ENCODE measurements at regions not wholly inside any gene's neighbourhood (a gene's known extent, or its start where the extent isn't known, plus 50 kb on each side); places are given as distances from the start of the nearest gene placed in this dataset.
"Not testable (repeated sequence)": the region's sequence is repeated elsewhere in the genome, so short reads cannot be mapped to it uniquely, and the experiment has no call there.

- ChIA-PET CTCF (interaction anchor here (1.3 kb wide), 1 partner anchor 11 kb away, joined by 4 read pairs; no protein-coding TSS in a partner anchor), SMC1A (ENCODE audit: uncharacterized antibody, unreplicated experiment) (interaction anchor here (0.6 to 1.0 kb wide), 2 partner anchors 9 to 60 kb away, joined by 3 read pairs; no protein-coding TSS in a partner anchor), POLR2A (no interaction called here), RAD21 (ENCODE audit: unreplicated experiment) (no interaction called here)
- no peak overlapping the region for H3K9ac ChIP-seq (ENCODE audit: control insufficient read depth, insufficient read depth, low read length)
- H3K79me2 ChIP-seq (ENCODE audit: control insufficient read depth, insufficient read depth, low read length) = no peaks in the 10 kb centered on the region
- WGBS (ENCODE audit: insufficient coverage, insufficient replicate concordance, low lambda C conversion rate, missing lambda C conversion rate) = 13% methylated on average over 1 of the region's 1 CpG
- TF ChIP-seq JUNB (IDR thresholded peaks at IDR 0.05) = peak; percentile 17; the same call in 1 of the 2 replicates
- TF ChIP-seq MAX (IDR thresholded peaks at IDR 0.05; ENCODE audit: low read depth, low read length) = no peak
- TF ChIP-seq RUNX3 (IDR thresholded peaks at IDR 0.05; ENCODE audit: low read length) = peak; percentile 10; the same call in 1 of the 2 replicates
- peak; percentile 76 for TF ChIP-seq ATF7 (IDR thresholded peaks at IDR 0.05; ENCODE audit: low read depth)
- peak; percentile 62; the same call in 1 of the 2 replicates for TF ChIP-seq ATF2 (IDR thresholded peaks at IDR 0.05; ENCODE audit: low read length)
- H2AFZ ChIP-seq (ENCODE audit: control insufficient read depth, low read depth, low read length) = no peak overlapping the region
- no peaks in the 10 kb centered on the region for H3K9me3 ChIP-seq (replicated peaks; ENCODE audit: control insufficient read depth, insufficient read depth, low read length)
- H3K4me2 ChIP-seq (ENCODE audit: control insufficient read depth, insufficient read depth) = no peak overlapping the region
- FAIRE-seq (no peak), ATAC-seq (peak; percentile 72), DNase-seq (ENCODE audit: low read depth, low spot score) (no peak)
- no peaks in the 10 kb centered on the region for H3K36me3 ChIP-seq (ENCODE audit: control insufficient read depth in 2 of 2, insufficient read depth in 2 of 2, low read length in 1 of 2)
- H3K4me1 ChIP-seq (ENCODE audit: control insufficient read depth, insufficient read depth, low read length) = no peaks in the 10 kb centered on the region
- no peak overlapping the region for H3K4me3 ChIP-seq
- intact Hi-C loops (cut with micrococcal nuclease; ENCODE audit: unreplicated experiment) = no loop called here
- H3K27ac ChIP-seq (ENCODE audit: control insufficient read depth, insufficient read depth) = no peak overlapping the region
- no TSS peak for BruUV-seq (replicated peaks)
- no peaks in the 10 kb centered on the region for H4K20me1 ChIP-seq (ENCODE audit: control insufficient read depth, insufficient read depth)
- in situ Hi-C loops (cut with MboI) = no loop called here
- no peaks in the 10 kb centered on the region for H3K27me3 ChIP-seq (replicated peaks in 1 of 2; ENCODE audit: control insufficient read depth in 2 of 2, insufficient read depth in 2 of 2, low read length in 1 of 2)
These were observed 225.7 kb upstream of the FANCL start for GRCh38 chr2:58466804-58467203.

GRCh38 chr2:58466021-58466420 is 224.9 kb upstream of the FANCL start:
- H2AFZ ChIP-seq (ENCODE audit: control insufficient read depth, low read depth, low read length); ATAC-seq; H4K20me1 ChIP-seq (ENCODE audit: control insufficient read depth, insufficient read depth); H3K4me2 ChIP-seq (ENCODE audit: control insufficient read depth, insufficient read depth); FAIRE-seq; DNase-seq (ENCODE audit: low read depth, low spot score); H3K4me3 ChIP-seq; H3K9ac ChIP-seq (ENCODE audit: control insufficient read depth, insufficient read depth, low read length); in situ Hi-C loops (cut with MboI); H3K36me3 ChIP-seq (ENCODE audit: control insufficient read depth in 2 of 2, insufficient read depth in 2 of 2, low read length in 1 of 2); POLR2A ChIA-PET; H3K9me3 ChIP-seq (replicated peaks; ENCODE audit: control insufficient read depth, insufficient read depth, low read length); H3K4me1 ChIP-seq (ENCODE audit: control insufficient read depth, insufficient read depth, low read length); H3K79me2 ChIP-seq (ENCODE audit: control insufficient read depth, insufficient read depth, low read length); intact Hi-C loops (cut with micrococcal nuclease; ENCODE audit: unreplicated experiment); BruUV-seq (replicated peaks); H3K27me3 ChIP-seq (replicated peaks in 1 of 2; ENCODE audit: control insufficient read depth in 2 of 2, insufficient read depth in 2 of 2, low read length in 1 of 2); H3K27ac ChIP-seq (ENCODE audit: control insufficient read depth, insufficient read depth): not testable (repeated sequence)
- WGBS (ENCODE audit: insufficient coverage, insufficient replicate concordance, low lambda C conversion rate, missing lambda C conversion rate) = 25% methylated on average over 2 of the region's 2 CpGs
- CTCF ChIA-PET = interaction anchor here (1.3 kb wide), 1 partner anchor 11 kb away, joined by 4 read pairs; no protein-coding TSS in a partner anchor
- SMC1A ChIA-PET (ENCODE audit: uncharacterized antibody, unreplicated experiment) = interaction anchor here (1.5 kb wide), 1 partner anchor 11 kb away, joined by 4 read pairs; no protein-coding TSS in a partner anchor
- RAD21 ChIA-PET (ENCODE audit: unreplicated experiment) = interaction anchor here (0.6 kb wide), 1 partner anchor 330 kb away, joined by 3 read pairs; no protein-coding TSS in a partner anchor

All from GM12878 (cell line).